Fibroblast of lung (primary cell): ENCODE measurements at regions not wholly inside any gene's neighbourhood (a gene's known extent, or its start where the extent isn't known, plus 50 kb on each side); places are given as distances from the start of the nearest gene placed in this dataset.

Experiments used
- DNase-seq, 2 donors: peaks; one replicate each; pipeline versions ENCODE4 v3.0.0 to v3.0.0-alpha.2; 2010; ENCODE audit warnings: low read depth in 2 of 2
- H2AFZ ChIP-seq: 2 replicates; pipeline ENCODE4 v1.5.1; 2012; ENCODE audit warnings: low read length, control low read depth, inconsistent platforms
- H3K27ac ChIP-seq: 2 replicates; pipeline ENCODE4 v1.5.1; 2011; ENCODE audit warnings: low read length, control low read depth; ENCODE audit not compliant: insufficient read depth
- H3K27me3 ChIP-seq: 2 replicates; pipeline ENCODE4 v1.5.1; 2011; ENCODE audit warnings: mild to moderate bottlenecking, low read length; ENCODE audit not compliant: control insufficient read depth, insufficient read depth
- H3K36me3 ChIP-seq: 2 replicates; pipeline ENCODE4 v1.5.1; 2011; ENCODE audit warnings: low read length; ENCODE audit not compliant: control insufficient read depth, insufficient read depth
- H3K4me1 ChIP-seq: 2 replicates; pipeline ENCODE4 v1.5.1; 2011; ENCODE audit warnings: low read length; ENCODE audit not compliant: control insufficient read depth, insufficient read depth; ENCODE audit errors: extremely low read depth
- H3K4me2 ChIP-seq: 2 replicates; pipeline ENCODE4 v1.5.1; 2011; ENCODE audit warnings: low read length, control low read depth; ENCODE audit not compliant: insufficient read depth; ENCODE audit errors: extremely low read depth
- H3K4me3 ChIP-seq, 4 experiments: fragments of 200-600 bp in 1 of 4; sonication (generic) in 1 of 4; replicated peaks in 1 of 4; 2 replicates each; pipeline ENCODE4 v1.5.1; 2011 to 2016; ENCODE audit warnings: low read length in 4 of 4, low read depth in 3 of 4, mild to moderate bottlenecking in 3 of 4, control low read depth in 2 of 4, inconsistent platforms in 1 of 4, mixed read lengths in 1 of 4; ENCODE audit not compliant: insufficient read depth in 1 of 4; ENCODE audit errors: control extremely low read depth in 1 of 4
- H3K79me2 ChIP-seq: 2 replicates; pipeline ENCODE4 v1.5.1; 2012; ENCODE audit warnings: mild to moderate bottlenecking, low read length, inconsistent platforms; ENCODE audit not compliant: control insufficient read depth, insufficient read depth
- H3K9ac ChIP-seq: 2 replicates; pipeline ENCODE4 v1.5.1; 2011; ENCODE audit warnings: mild to moderate bottlenecking, low read length, control low read depth; ENCODE audit not compliant: insufficient read depth
- H3K9me3 ChIP-seq: 2 replicates; pipeline ENCODE4 v1.5.1; 2012; ENCODE audit warnings: low read depth, low read length; ENCODE audit not compliant: control insufficient read depth, insufficient read depth
- H4K20me1 ChIP-seq: 2 replicates; pipeline ENCODE4 v1.5.1; 2011; ENCODE audit warnings: low read length; ENCODE audit not compliant: control insufficient read depth, insufficient read depth; ENCODE audit errors: extremely low read depth
- EZH2 ChIP-seq: IDR thresholded peaks from 2 replicates; pipeline ENCODE4 v1.5.1; 2012; ENCODE audit warnings: low read length, control low read depth, mild to moderate bottlenecking; ENCODE audit errors: missing control alignments
- TF ChIP-seq, protein P1 (sequence below), 2 donors: IDR thresholded peaks in 1 of 2; conservative IDR thresholded peaks in 1 of 2; 1 replicate in 1 of 2; 2 replicates in 1 of 2; pipeline ENCODE4 v1.5.1; 2011 to 2012; ENCODE audit warnings: low read length in 2 of 2, control low read depth in 1 of 2, inconsistent platforms in 1 of 2, low read depth in 1 of 2, mild to moderate bottlenecking in 1 of 2

DNA sequence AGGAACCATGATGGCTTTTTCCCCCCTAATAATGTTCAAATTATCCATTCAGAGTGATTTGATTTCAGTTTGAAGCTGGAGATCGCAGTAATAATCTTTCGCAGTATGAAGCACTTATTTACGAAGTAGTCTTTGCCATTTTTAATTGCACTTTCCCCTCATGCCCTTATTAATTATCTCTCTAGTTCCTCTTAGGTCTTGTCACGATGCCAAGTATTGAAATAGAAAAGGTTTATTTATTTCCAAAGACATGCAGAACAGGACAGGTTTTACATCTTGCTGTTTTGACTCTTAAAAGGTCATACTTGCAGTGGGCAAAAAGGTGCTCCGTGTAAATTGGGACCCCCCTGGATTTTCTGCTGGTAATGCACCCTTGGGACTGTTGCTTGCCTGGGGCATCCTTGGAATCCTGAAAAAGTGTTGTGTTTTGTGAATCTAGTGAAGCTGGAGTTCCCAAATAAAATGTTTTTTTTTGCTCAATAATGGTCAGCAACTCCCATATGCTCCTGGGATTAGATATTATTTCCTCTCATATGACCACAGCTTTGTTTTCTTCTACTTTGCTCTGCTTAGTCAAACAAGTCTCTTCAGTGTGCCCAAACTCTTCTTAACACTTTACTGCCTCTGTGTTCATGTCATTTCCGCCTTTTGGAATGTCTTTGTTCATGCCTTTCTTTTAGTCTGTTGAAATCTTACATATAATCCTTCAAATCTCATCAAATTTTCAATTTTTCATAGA is 278.3 kb downstream of the TMEM38B start:
- DNase-seq, result no peak

DNA sequence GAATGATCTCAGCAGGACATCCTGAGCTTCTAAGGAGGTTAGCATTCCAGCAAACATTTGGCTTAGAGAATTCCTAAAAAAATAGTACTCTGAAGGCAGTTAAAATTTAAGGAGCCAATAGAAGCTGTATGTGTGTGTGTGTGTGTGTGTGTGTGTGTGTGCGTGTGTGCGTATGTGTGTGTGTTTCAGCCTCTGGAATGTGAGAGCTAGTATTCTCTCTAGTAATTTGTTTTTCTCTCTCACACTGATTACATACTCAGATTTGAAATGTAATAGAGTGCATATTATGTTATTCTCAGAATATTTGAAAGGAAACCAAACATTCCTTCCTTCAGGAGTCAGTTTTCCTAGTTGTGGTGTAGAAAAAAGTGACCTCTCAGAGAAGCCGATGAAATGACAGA is 279.6 kb downstream of the TMEM38B start:
- no peaks in the 10 kb centered on the region for H3K4me1 ChIP-seq
- H3K27me3 ChIP-seq, result no peaks in the 10 kb centered on the region
- H3K79me2 ChIP-seq, result no peaks in the 10 kb centered on the region
- H3K9me3 ChIP-seq, result no peaks in the 10 kb centered on the region
- peak in 1 of 2 donors; percentile 67 for DNase-seq
- no peaks in the 10 kb centered on the region for H3K36me3 ChIP-seq
- no peak overlapping the region for H3K9ac ChIP-seq
- H2AFZ ChIP-seq, result no peak overlapping the region
- H3K27ac ChIP-seq, result no peak overlapping the region
- no peak overlapping the region for H3K4me3 ChIP-seq
- no peak overlapping the region for H3K4me2 ChIP-seq
- no peak for TF ChIP-seq EZH2
- TF ChIP-seq, protein P1, sequence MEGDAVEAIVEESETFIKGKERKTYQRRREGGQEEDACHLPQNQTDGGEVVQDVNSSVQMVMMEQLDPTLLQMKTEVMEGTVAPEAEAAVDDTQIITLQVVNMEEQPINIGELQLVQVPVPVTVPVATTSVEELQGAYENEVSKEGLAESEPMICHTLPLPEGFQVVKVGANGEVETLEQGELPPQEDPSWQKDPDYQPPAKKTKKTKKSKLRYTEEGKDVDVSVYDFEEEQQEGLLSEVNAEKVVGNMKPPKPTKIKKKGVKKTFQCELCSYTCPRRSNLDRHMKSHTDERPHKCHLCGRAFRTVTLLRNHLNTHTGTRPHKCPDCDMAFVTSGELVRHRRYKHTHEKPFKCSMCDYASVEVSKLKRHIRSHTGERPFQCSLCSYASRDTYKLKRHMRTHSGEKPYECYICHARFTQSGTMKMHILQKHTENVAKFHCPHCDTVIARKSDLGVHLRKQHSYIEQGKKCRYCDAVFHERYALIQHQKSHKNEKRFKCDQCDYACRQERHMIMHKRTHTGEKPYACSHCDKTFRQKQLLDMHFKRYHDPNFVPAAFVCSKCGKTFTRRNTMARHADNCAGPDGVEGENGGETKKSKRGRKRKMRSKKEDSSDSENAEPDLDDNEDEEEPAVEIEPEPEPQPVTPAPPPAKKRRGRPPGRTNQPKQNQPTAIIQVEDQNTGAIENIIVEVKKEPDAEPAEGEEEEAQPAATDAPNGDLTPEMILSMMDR (conservative IDR thresholded peaks at IDR 0.05 in 1 of 2, IDR thresholded peaks at IDR 0.05 in 1 of 2; ENCODE audit: low read depth in 1 of 2, low read length in 2 of 2), result no peak
- H4K20me1 ChIP-seq, result no peaks in the 10 kb centered on the region

More for the DNA sequence above, 278.3 kb downstream of the TMEM38B start:
- H2AFZ ChIP-seq, result no peak overlapping the region
- no peak overlapping the region for H3K9ac ChIP-seq
- H3K27ac ChIP-seq, result no peak overlapping the region
- no peak overlapping the region for H3K4me3 ChIP-seq
- no peaks in the 10 kb centered on the region for H4K20me1 ChIP-seq
- no peaks in the 10 kb centered on the region for H3K36me3 ChIP-seq
- TF ChIP-seq, protein P1 (conservative IDR thresholded peaks at IDR 0.05 in 1 of 2, IDR thresholded peaks at IDR 0.05 in 1 of 2; ENCODE audit: low read depth in 1 of 2, low read length in 2 of 2), result no peak
- TF ChIP-seq EZH2, result no peak
- H3K4me2 ChIP-seq, result no peak overlapping the region
- H3K79me2 ChIP-seq, result no peaks in the 10 kb centered on the region
- no peaks in the 10 kb centered on the region for H3K27me3 ChIP-seq
- no peaks in the 10 kb centered on the region for H3K4me1 ChIP-seq
- H3K9me3 ChIP-seq, result no peaks in the 10 kb centered on the region

DNA sequence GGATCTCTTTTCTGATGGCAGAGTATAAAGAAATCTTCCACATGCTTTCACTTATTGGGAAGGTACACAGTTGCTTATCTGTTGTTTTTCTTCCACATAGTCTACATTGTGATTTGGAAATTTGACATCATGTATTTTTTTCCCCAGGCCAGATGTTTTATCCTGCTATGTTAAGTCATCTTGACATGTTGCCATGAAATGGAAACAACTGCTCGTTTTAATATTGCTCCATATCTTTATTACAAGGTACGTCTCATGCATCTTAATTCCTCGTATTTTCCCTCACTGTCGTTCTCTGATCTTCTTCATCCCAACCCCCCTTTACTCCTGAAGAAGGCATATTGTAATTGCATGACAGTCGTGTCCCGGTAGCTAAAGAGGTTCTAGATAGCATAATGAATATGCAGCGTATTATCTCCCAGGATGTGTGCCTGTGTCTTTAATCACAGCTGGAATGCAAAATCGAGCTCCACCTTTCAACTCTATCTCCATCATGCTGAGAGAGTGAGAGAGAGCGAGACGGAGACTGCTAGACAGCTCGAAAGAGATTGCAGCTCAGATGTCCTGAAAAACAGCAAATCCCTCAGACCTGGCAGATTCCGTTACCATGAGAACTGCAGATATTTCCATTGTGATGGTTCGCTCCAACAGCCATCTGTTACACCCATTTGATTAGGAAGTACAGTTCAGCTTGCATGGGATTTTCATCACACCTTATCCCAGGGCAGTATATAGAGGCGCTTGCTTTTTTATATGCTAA is 281.7 kb downstream of the TMEM38B start:
- Histone ChIP-seq H3K36me3 (no peaks in the 10 kb centered on the region), H3K27me3 (no peaks in the 10 kb centered on the region), H3K9me3 (no peaks in the 10 kb centered on the region), H3K27ac (no peak overlapping the region), H3K9ac (no peak overlapping the region), H3K79me2 (no peaks in the 10 kb centered on the region), H2AFZ (no peak overlapping the region), H4K20me1 (no peaks in the 10 kb centered on the region), H3K4me1 (no peaks in the 10 kb centered on the region), H3K4me3 (no peak overlapping the region), H3K4me2 (no peak overlapping the region)
- TF ChIP-seq, protein P1 (conservative IDR thresholded peaks at IDR 0.05 in 1 of 2, IDR thresholded peaks at IDR 0.05 in 1 of 2; ENCODE audit: low read depth in 1 of 2, low read length in 2 of 2), result no peak
- TF ChIP-seq EZH2, result no peak
- peak in 1 of 2 donors; percentile 1 for DNase-seq
